KG1 (cell line): ENCODE measurements at regions not wholly inside any gene's neighbourhood (a gene's known extent, or its start where the extent isn't known, plus 50 kb on each side); places are given as distances from the start of the nearest gene placed in this dataset.

Experiments used
- DNase-seq: peaks from one replicate; lab custom pipeline; 2025; lab: John Stamatoyannopoulos, UW

- DNase-seq, result no peak
These were observed 187.7 kb upstream of the C1orf174 start for GRCh38 chr1:4087530-4088420.

GRCh38 chr1:4088676-4089075 lies 188.6 kb upstream of the C1orf174 start:
- no peak for DNase-seq

- no peak for DNase-seq
These were observed 189.5 kb upstream of the C1orf174 start for GRCh38 chr1:4089421-4090175.

- DNase-seq, result no peak
These were observed 190.5 kb upstream of the C1orf174 start for GRCh38 chr1:4090556-4090955.

GRCh38 chr1:4090976-4091660 lies 191.0 kb upstream of the C1orf174 start:
- DNase-seq, result no peak

DNA sequence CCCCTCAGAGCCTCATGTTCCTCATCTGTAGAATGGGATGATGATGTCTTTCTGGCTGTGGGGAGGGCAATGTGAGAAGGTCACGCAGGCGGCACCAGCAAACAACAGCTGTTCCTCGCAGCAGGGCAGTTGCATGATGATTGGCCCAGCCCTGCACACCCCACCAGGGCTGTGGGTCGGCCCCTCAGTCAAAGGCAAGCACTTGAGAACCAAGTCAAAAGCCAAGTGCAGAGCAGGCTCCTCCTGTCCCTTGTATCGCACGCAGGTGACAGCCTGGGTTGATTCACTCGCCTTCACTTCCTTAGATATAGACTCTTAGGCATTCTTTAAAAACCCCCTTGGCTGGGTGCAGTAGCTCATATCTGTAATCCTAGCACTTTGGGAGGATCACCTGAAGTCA lies 191.9 kb upstream of the C1orf174 start:
- DNase-seq, result no peak

- no peak for DNase-seq
These were observed 193.9 kb upstream of the C1orf174 start for GRCh38 chr1:4093856-4094565.

DNA sequence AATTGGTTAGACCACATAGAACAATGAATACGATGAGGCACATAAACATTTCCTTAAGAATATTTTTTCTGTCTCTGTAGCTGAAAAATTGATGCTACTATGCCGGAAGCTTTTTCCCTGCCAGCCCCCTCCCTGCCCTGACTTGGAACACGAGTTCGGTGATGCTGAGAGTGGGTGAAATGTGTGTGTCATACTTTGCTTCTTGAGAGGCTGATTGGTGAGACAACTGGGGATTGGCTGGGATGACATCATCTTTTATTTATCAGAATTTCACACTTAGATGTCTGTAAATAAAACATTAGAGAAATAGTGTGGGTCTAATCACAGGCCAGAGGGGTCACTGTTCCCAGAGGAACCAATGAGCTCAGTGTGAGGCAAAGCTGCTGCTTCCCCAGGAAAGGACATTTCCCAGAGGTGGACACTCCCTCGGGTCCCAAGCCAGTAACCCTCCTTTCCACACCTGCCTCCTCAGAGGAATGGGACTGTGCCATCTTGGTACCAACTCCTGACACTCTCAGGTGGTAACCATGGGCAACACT lies 195.4 kb upstream of the C1orf174 start:
- no peak for DNase-seq

DNA sequence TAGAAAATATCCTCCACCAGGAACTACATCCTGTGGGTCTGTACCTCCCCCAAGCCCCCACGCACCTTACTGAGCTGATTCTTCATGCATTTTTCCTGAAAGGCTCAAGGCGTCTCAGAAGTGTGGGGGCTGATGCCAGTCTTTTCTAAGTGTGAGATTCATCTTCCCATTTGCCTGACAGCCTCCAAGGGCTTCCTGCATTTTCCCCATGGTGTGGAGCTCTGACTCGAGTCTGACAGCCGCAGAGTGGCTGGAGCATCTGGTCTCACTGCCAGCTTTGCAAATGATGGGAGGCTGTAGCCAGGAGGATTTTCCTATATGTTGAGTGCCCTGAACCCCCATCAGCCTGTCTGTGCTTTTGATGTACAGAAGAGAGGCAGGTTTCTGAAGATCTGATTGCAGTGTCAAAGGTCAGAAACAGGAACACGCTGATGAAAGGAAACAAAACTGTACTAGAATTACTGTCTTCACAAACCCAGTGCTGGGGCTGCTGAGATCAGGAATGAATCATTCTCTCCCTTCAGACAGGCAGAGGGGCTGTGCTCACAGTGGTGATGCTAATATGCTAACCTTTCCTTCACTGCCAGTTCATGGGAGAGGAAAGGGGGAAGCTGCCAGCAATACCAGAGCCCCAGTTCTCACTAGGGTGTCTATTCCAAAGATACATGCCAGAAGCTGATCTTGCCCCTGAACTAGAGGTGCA lies 201.5 kb upstream of the C1orf174 start:
- DNase-seq, result no peak

DNA sequence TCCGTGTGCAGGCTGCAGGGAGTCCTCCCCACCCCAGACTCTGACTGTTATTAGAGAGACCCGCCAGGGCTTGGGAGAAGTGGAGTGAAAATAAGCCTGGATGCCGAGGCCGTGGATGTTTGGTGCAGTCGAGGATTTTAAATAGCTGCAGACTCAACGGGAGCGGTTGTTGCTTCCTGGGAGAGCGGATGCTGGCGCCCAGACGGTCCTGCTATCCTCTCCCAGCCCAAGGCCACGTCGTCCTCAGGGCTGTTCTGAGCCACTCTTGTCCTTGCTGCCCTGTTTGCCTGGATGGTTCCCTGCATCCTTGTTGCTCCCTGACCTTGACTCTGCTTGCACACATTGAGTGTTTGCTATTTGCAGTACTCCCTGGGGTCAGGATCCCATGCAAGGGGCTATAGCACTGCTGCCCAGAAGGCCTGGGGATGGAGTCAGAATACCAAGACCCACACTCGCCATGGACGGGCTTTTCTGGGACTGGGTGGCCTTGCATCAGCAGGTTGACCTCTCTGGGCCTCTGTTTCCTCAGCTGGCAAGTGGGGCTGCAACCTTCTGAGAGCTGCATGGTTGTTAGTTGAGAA lies 205.3 kb upstream of the C1orf174 start:
- no peak for DNase-seq

DNA sequence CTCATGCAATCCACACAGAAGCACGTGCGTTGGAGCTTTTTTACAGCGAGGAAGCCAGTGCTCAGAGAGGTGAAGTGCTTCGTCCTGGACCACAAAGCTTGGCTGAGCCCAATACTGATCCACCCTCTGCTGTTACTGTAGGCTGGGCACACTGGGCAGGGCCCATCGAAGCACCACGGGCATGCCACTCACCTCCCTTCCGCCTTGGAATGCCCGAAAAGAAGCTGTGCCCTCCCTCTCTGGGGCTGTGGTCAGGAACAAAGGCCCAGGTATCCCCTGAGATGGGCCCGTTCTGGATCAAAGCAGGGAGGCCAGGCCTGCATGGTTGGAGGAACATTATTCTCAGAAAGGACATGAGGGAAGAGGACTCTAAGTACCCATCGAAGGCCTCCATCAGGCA lies 206.7 kb upstream of the C1orf174 start:
- no peak for DNase-seq

GRCh38 chr1:4107291-4107690 lies 207.2 kb upstream of the C1orf174 start:
- DNase-seq, result no peak

GRCh38 chr1:4108331-4108730 lies 208.3 kb upstream of the C1orf174 start:
- no peak for DNase-seq

GRCh38 chr1:4108758-4109627 lies 208.9 kb upstream of the C1orf174 start:
- DNase-seq, result no peak

- DNase-seq, result no peak
These were observed 209.5 kb upstream of the C1orf174 start for GRCh38 chr1:4109628-4109940.

- DNase-seq, result no peak
These were observed 210.8 kb upstream of the C1orf174 start for GRCh38 chr1:4110888-4111287.

GRCh38 chr1:4113897-4114296 lies 213.8 kb upstream of the C1orf174 start:
- no peak for DNase-seq

DNA sequence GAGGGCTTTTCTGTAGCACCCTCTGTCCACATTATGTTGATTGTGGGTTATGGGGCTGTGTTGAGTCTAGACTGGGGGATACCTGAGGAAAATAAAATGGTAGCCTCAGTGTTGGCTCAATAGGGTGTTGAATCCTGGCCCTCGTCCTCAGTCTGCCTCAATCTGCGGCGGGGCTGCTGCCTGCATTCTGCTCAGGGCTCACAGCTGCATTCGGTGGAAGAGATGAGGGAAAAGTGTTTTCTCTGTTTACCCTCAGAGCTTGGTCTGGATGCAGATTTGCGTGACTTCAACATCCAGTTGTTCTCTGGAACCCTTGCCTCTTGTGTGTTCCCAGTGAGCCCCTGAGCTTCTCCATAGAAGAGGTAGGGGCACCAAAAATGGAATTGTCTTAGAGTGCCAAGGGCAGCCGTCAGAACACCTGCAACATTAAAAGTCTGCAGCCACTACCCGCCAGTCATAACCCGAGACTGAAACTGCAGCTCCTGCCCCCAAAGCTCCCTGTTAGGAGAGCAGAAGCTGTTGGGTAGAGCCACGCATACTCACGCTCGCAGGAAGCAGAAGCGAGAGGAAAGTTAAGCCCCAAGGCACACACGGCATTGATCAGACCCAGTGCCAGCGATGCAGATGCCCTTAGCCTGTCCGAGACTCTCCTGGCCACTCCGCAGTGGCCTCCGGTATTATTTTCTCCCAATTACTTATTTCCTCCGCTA lies 215.3 kb upstream of the C1orf174 start:
- DNase-seq, result no peak

- no peak for DNase-seq
These were observed 217.1 kb upstream of the C1orf174 start for GRCh38 chr1:4117196-4117595.
